HG03457 (cell line): ENCODE measurements at regions not wholly inside any gene's neighbourhood (a gene's known extent, or its start where the extent isn't known, plus 50 kb on each side); places are given as distances from the start of the nearest gene placed in this dataset.
A peak's percentile ranks its signal among the peaks of the same experiment; 100 is the strongest.

ENCODE experiments used
- ATAC-seq: cut with Tn5 transposase; IDR thresholded peaks from one replicate; pipeline ENCODE4 v1.9.1; 2021; ENCODE audit warnings: moderate number of reproducible peaks; ENCODE audit not compliant: unreplicated experiment

- peak; percentile 43 for ATAC-seq
Observed at GRCh38 chr17:72421128-72422092, 300.6 kb downstream of the SOX9 start.

GRCh38 chr17:72422204-72422504 is 301.3 kb downstream of the SOX9 start:
- ATAC-seq: no peak

- peak; percentile 40 for ATAC-seq
Observed at GRCh38 chr17:72422505-72423285, 301.9 kb downstream of the SOX9 start.

- no peak for ATAC-seq
Observed at GRCh38 chr17:72423286-72423589, 302.4 kb downstream of the SOX9 start.

- no peak for ATAC-seq
Observed at GRCh38 chr17:72423718-72424117, 302.9 kb downstream of the SOX9 start.

- no peak for ATAC-seq
Observed at GRCh38 chr17:72424505-72425117, 303.8 kb downstream of the SOX9 start.

- no peak for ATAC-seq
Observed at GRCh38 chr17:72425133-72425793, 304.4 kb downstream of the SOX9 start.

- ATAC-seq: no peak
Observed at GRCh38 chr17:72425794-72426168, 305.0 kb downstream of the SOX9 start.

GRCh38 chr17:72426321-72426720 is 305.5 kb downstream of the SOX9 start:
- no peak for ATAC-seq

GRCh38 chr17:72426948-72427760 is 306.3 kb downstream of the SOX9 start:
- no peak for ATAC-seq

- no peak for ATAC-seq
Observed at GRCh38 chr17:72427761-72428109, 306.9 kb downstream of the SOX9 start.

GRCh38 chr17:72429066-72429638 is 308.3 kb downstream of the SOX9 start:
- no peak for ATAC-seq

GRCh38 chr17:72430611-72431432 is 310.0 kb downstream of the SOX9 start:
- ATAC-seq: no peak

- ATAC-seq: no peak
Observed at GRCh38 chr17:72432143-72432621, 311.4 kb downstream of the SOX9 start.

- ATAC-seq: no peak
Observed at GRCh38 chr17:72432881-72433280, 312.1 kb downstream of the SOX9 start.

GRCh38 chr17:72433797-72434196 is 313.0 kb downstream of the SOX9 start:
- ATAC-seq: no peak

- no peak for ATAC-seq
Observed at GRCh38 chr17:72434581-72434980, 313.8 kb downstream of the SOX9 start.

- ATAC-seq: no peak
Observed at GRCh38 chr17:72434991-72435618, 314.3 kb downstream of the SOX9 start.

GRCh38 chr17:72438783-72439182 is 318.0 kb downstream of the SOX9 start:
- ATAC-seq: no peak
